ENCODE measurements at regions not wholly inside any gene's neighbourhood (a gene's known extent, or its start where the extent isn't known, plus 50 kb on each side); places are given as distances from the start of the nearest gene placed in this dataset.

- no peaks in the 10 kb centered on the region for H3K4me1 ChIP-seq
- H3K4me2 ChIP-seq = no peak overlapping the region
- FAIRE-seq (no peak), ATAC-seq (no peak), DNase-seq (ENCODE audit: low read depth in 1 of 2, low spot score in 1 of 2) (no peak)
- peaks cover 31% of the 10 kb centered on the region; the same call in 2 of the 3 replicates for H3K9me3 ChIP-seq
- ChIA-PET POLR2A (no interaction called here), CTCF (no interaction called here)
- no peak overlapping the region for H3K4me3 ChIP-seq
- TF ChIP-seq FOSL2 (IDR thresholded peaks at IDR 0.05) (no peak), FOSL2 (CRISPR knock-in tag; IDR thresholded peaks at IDR 0.05) (no peak), RARB (CRISPR knock-in tag; IDR thresholded peaks at IDR 0.05) (no peak), RNF2 (IDR thresholded peaks at IDR 0.05; ENCODE audit: borderline replicate concordance, low read depth) (no peak)
- WGBS (ENCODE audit: missing lambda C conversion rate) = 30% methylated on average over 2 of the region's 2 CpGs
- H3K27ac ChIP-seq = no peak overlapping the region
Measured at GRCh38 chr19:28603453-28603852, 609.5 kb downstream of the UQCRFS1 start.

- Histone ChIP-seq H3K27ac (no peak overlapping the region), H3K4me2 (no peak overlapping the region), H3K9me3 (peaks cover 24% of the 10 kb centered on the region; the same call in 2 of the 3 replicates), H3K4me3 (no peak overlapping the region), H3K4me1 (no peaks in the 10 kb centered on the region)
- ChIA-PET POLR2A (no interaction called here), CTCF (interaction anchor here (0.8 kb wide), 1 partner anchor 17 kb away, joined by 3 read pairs; no protein-coding TSS in a partner anchor)
- no peak for FAIRE-seq
- TF ChIP-seq ESRRA (IDR thresholded peaks at IDR 0.05; ENCODE audit: borderline replicate concordance, low read length) (no peak), NFE2L2 (conservative IDR thresholded peaks at IDR 0.05; ENCODE audit: low read length) (no peak), MAX (IDR thresholded peaks at IDR 0.05) (no peak), SREBF2 (IDR thresholded peaks at IDR 0.05) (no peak), BHLHE40 (IDR thresholded peaks at IDR 0.05; ENCODE audit: low read depth, low read length) (no peak), CEBPB (IDR thresholded peaks at IDR 0.05) (no peak), E2F6 (IDR thresholded peaks at IDR 0.05; ENCODE audit: borderline replicate concordance, low read depth) (no peak), ZFP36 (IDR thresholded peaks at IDR 0.05; ENCODE audit: borderline replicate concordance, partially characterized antibody) (no peak), KDM1A (IDR thresholded peaks at IDR 0.05; ENCODE audit: low read depth) (no peak), BCL3 (IDR thresholded peaks at IDR 0.05) (no peak), GATA3 (IDR thresholded peaks at IDR 0.05; ENCODE audit: borderline replicate concordance) (no peak), FOSB (CRISPR knock-in tag; IDR thresholded peaks at IDR 0.05) (no peak), HES2 (IDR thresholded peaks at IDR 0.05) (no peak), USF2 (IDR thresholded peaks at IDR 0.05) (no peak), PHF8 (IDR thresholded peaks at IDR 0.05; ENCODE audit: borderline replicate concordance, low read depth) (no peak), EHF (CRISPR knock-in tag; IDR thresholded peaks at IDR 0.05) (no peak), JUNB (IDR thresholded peaks at IDR 0.05) (no peak), RNF2 (IDR thresholded peaks at IDR 0.05; ENCODE audit: borderline replicate concordance, low read depth) (no peak), MAFK (IDR thresholded peaks at IDR 0.05; ENCODE audit: partially characterized antibody) (no peak)
- no peak for DNase-seq (ENCODE audit: low read depth in 1 of 2, low spot score in 1 of 2)
- WGBS (ENCODE audit: missing lambda C conversion rate) = 6% methylated on average over 9 of the region's 9 CpGs
- no peak for ATAC-seq
Measured at GRCh38 chr19:28602675-28603298, 610.2 kb downstream of the UQCRFS1 start.

Data from A549 (cell line).